GM12878 (cell line): ENCODE measurements at regions not wholly inside any gene's neighbourhood (a gene's known extent, or its start where the extent isn't known, plus 50 kb on each side); places are given as distances from the start of the nearest gene placed in this dataset.

ENCODE experiments used
- ATAC-seq: fragments of 200-7000 bp; cut with Tn5 transposase; 3 replicates; pipeline ENCODE4 v1.9.1; 2020; ENCODE audit warnings: mild to moderate bottlenecking, moderate library complexity
- BruUV-seq: library from RNA; stranded (reverse); fragments of 400-500 nt; replicated peaks from 2 replicates; lab custom pipeline; 2021; lab: Mats Ljungman, UMichigan
- CTCF ChIA-PET: fragments of 300-600 bp; sonication (Branson Sonifier 250); formaldehyde crosslinking; extraction: SDS; loops from one replicate; lab custom pipeline; 2021; ENCODE audit warnings: inconsistent platforms; lab: Yijun Ruan, JAX
- POLR2A ChIA-PET: fragments of 350-600 bp; formaldehyde crosslinking; extraction: SDS; loops from one replicate; lab custom pipeline; 2021; ENCODE audit warnings: inconsistent platforms; lab: Charles Lee
- RAD21 ChIA-PET: fragments of 300-600 bp; sonication (Branson Sonifier 250); formaldehyde crosslinking; loops from one replicate; lab custom pipeline; 2023; ENCODE audit warnings: antibody characterized with exemption; ENCODE audit not compliant: unreplicated experiment; lab: Charles Lee
- SMC1A ChIA-PET: fragments of 300-600 bp; sonication (Branson Sonifier 250); formaldehyde crosslinking; loops from one replicate; lab custom pipeline; 2023; ENCODE audit not compliant: unreplicated experiment, uncharacterized antibody; lab: Charles Lee
- DNase-seq: peaks from one replicate; pipeline ENCODE4 v3.0.0-alpha.2; 2011; ENCODE audit warnings: low read depth, low spot score
- FAIRE-seq: peaks from 3 replicates; lab custom pipeline; 2011; peaks lifted over from hg19 to GRCh38; lab: Jason Lieb, UNC
- H2AFZ ChIP-seq: 2 replicates; pipeline ENCODE4 v1.6.0; 2011; ENCODE audit warnings: low read depth, low read length, control low read depth; ENCODE audit not compliant: control insufficient read depth
- H3K27ac ChIP-seq: 2 replicates; pipeline ENCODE4 v1.5.1; 2011; ENCODE audit warnings: control low read depth; ENCODE audit not compliant: control insufficient read depth, insufficient read depth
- H3K27me3 ChIP-seq, 2 experiments: replicated peaks in 1 of 2; 2 replicates each; pipeline versions ENCODE4 v1.6.0 to v1.6.1; 2011; ENCODE audit warnings: low read length in 1 of 2; ENCODE audit not compliant: control insufficient read depth in 2 of 2, insufficient read depth in 2 of 2
- H3K36me3 ChIP-seq, 2 experiments: 2 replicates each; pipeline ENCODE4 v1.5.1; 2011; ENCODE audit warnings: low read length in 1 of 2; ENCODE audit not compliant: control insufficient read depth in 2 of 2, insufficient read depth in 2 of 2
- H3K4me1 ChIP-seq: 2 replicates; pipeline ENCODE4 v1.6.1; 2011; ENCODE audit warnings: mild to moderate bottlenecking, low read length, moderate library complexity, mixed read lengths; ENCODE audit not compliant: control insufficient read depth, insufficient read depth
- H3K4me2 ChIP-seq: 2 replicates; pipeline ENCODE4 v1.6.0; 2011; ENCODE audit warnings: control low read depth; ENCODE audit not compliant: control insufficient read depth, insufficient read depth
- H3K4me3 ChIP-seq: fragments of 200-600 bp; sonication (generic); 2 replicates; pipeline ENCODE4 v1.5.1; 2016
- H3K79me2 ChIP-seq: 2 replicates; pipeline ENCODE4 v1.6.0; 2011; ENCODE audit warnings: low read length; ENCODE audit not compliant: control insufficient read depth, insufficient read depth
- H3K9ac ChIP-seq: 2 replicates; pipeline ENCODE4 v1.8.0; 2011; ENCODE audit warnings: low read length, control low read depth, mixed read lengths; ENCODE audit not compliant: control insufficient read depth, insufficient read depth
- H3K9me3 ChIP-seq: replicated peaks from 3 replicates; pipeline ENCODE4 v1.5.1; 2011; ENCODE audit warnings: mild to moderate bottlenecking, low read length; ENCODE audit not compliant: control insufficient read depth, insufficient read depth
- H4K20me1 ChIP-seq: 2 replicates; pipeline ENCODE4 v1.6.0; 2011; ENCODE audit not compliant: control insufficient read depth, insufficient read depth
- EGR1 ChIP-seq, 2 experiments: IDR thresholded peaks; 1 replicate in 1 of 2; 2 replicates in 1 of 2; pipeline ENCODE4 v1.6.1; 2011 to 2012; ENCODE audit warnings: low read depth in 2 of 2, low read length in 2 of 2, borderline replicate concordance in 1 of 2, mild to moderate bottlenecking in 1 of 2, moderate library complexity in 1 of 2
- RB1 ChIP-seq: fragments of 450-650 bp; formaldehyde crosslinking; IDR thresholded peaks from 2 replicates; pipeline ENCODE4 v1.6.1; 2017; ENCODE audit warnings: mild to moderate bottlenecking, borderline replicate concordance
- RCOR1 ChIP-seq: conservative IDR thresholded peaks from 2 replicates; pipeline ENCODE4 v1.6.1; 2012; ENCODE audit warnings: low read depth, low read length, improper control_type of control experiment
- SPI1 ChIP-seq: IDR thresholded peaks from 2 replicates; pipeline ENCODE4 v1.6.1; 2011; ENCODE audit warnings: low read depth, mild to moderate bottlenecking, low read length, moderate library complexity, borderline replicate concordance; ENCODE audit not compliant: insufficient read depth
- ZNF622 ChIP-seq: fragments of 450-650 bp; IDR thresholded peaks from 2 replicates; pipeline ENCODE4 v1.6.1; 2017; ENCODE audit warnings: mild to moderate bottlenecking, inconsistent platforms
- WGBS: methylation state at CpG from one replicate; pipeline ENCODE4 v1.1.6; 2016; ENCODE audit warnings: low lambda C conversion rate; ENCODE audit not compliant: insufficient replicate concordance, insufficient coverage; ENCODE audit errors: missing lambda C conversion rate; 5-methylcytosine and 5-hydroxymethylcytosine counted together
- in situ Hi-C: fragments of 300-500 bp; cut with MboI; formaldehyde crosslinking; loops from 9 replicates; pipeline ENCODE4 v1.14.3; 2018; ENCODE audit warnings: mixed read lengths
- intact Hi-C: fragments of 100-400 bp; cut with micrococcal nuclease; formaldehyde crosslinking; loops from one replicate; pipeline ENCODE4 v1.14.2; 2022; ENCODE audit not compliant: unreplicated experiment
- TF ChIP-seq, protein P1 (sequence below): fragments of 450-650 bp; IDR thresholded peaks from 2 replicates; pipeline ENCODE4 v1.6.1; 2017; ENCODE audit warnings: mild to moderate bottlenecking, low read depth, inconsistent platforms; ENCODE audit not compliant: poor library complexity, severe bottlenecking
- TF ChIP-seq, protein P2 (sequence below): fragments of 450-650 bp; formaldehyde crosslinking; IDR thresholded peaks from 2 replicates; pipeline ENCODE4 v1.5.0; 2022; ENCODE audit warnings: mild to moderate bottlenecking, missing genetic modification characterization
- TF ChIP-seq, protein P3 (sequence below): fragments of 450-650 bp; IDR thresholded peaks from 2 replicates; pipeline ENCODE4 v1.6.1; 2018; ENCODE audit warnings: borderline replicate concordance, mild to moderate bottlenecking; ENCODE audit not compliant: partially characterized antibody

DNA sequence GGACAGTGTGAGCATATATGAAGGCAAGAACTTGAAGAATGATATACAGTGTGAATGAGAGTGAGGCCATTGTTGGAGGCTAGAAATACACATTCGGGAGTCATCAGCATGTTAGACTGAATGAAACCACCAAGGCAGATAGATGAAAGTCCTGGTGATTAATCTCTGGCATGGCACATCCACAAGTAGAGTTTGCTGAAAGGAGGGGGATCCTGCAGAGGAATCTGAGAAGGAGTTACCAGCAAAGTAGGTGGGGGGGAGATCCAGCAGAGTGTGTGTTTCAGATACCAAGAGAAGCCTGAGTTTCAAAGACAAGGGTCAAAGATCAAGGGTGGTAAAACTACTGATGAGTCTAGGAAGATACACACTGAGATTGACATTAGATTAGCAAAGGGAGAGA lies 426.7 kb upstream of the DCN start:
- H4K20me1 ChIP-seq: no peaks in the 10 kb centered on the region
- TF ChIP-seq ZNF622 (no peak), EGR1 (IDR thresholded peaks at IDR 0.05; ENCODE audit: borderline replicate concordance in 1 of 2, low read depth in 2 of 2, low read length in 2 of 2) (no peak), SPI1 (no peak), RCOR1 (no peak), RB1 (no peak)
- TF ChIP-seq, protein P1, sequence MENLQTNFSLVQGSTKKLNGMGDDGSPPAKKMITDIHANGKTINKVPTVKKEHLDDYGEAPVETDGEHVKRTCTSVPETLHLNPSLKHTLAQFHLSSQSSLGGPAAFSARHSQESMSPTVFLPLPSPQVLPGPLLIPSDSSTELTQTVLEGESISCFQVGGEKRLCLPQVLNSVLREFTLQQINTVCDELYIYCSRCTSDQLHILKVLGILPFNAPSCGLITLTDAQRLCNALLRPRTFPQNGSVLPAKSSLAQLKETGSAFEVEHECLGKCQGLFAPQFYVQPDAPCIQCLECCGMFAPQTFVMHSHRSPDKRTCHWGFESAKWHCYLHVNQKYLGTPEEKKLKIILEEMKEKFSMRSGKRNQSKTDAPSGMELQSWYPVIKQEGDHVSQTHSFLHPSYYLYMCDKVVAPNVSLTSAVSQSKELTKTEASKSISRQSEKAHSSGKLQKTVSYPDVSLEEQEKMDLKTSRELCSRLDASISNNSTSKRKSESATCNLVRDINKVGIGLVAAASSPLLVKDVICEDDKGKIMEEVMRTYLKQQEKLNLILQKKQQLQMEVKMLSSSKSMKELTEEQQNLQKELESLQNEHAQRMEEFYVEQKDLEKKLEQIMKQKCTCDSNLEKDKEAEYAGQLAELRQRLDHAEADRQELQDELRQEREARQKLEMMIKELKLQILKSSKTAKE: no peak
- TF ChIP-seq, protein P2, sequence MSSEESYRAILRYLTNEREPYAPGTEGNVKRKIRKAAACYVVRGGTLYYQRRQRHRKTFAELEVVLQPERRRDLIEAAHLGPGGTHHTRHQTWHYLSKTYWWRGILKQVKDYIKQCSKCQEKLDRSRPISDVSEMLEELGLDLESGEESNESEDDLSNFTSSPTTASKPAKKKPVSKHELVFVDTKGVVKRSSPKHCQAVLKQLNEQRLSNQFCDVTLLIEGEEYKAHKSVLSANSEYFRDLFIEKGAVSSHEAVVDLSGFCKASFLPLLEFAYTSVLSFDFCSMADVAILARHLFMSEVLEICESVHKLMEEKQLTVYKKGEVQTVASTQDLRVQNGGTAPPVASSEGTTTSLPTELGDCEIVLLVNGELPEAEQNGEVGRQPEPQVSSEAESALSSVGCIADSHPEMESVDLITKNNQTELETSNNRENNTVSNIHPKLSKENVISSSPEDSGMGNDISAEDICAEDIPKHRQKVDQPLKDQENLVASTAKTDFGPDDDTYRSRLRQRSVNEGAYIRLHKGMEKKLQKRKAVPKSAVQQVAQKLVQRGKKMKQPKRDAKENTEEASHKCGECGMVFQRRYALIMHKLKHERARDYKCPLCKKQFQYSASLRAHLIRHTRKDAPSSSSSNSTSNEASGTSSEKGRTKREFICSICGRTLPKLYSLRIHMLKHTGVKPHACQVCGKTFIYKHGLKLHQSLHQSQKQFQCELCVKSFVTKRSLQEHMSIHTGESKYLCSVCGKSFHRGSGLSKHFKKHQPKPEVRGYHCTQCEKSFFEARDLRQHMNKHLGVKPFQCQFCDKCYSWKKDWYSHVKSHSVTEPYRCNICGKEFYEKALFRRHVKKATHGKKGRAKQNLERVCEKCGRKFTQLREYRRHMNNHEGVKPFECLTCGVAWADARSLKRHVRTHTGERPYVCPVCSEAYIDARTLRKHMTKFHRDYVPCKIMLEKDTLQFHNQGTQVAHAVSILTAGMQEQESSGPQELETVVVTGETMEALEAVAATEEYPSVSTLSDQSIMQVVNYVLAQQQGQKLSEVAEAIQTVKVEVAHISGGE (CRISPR knock-in tag): no peak
- TF ChIP-seq, protein P3, sequence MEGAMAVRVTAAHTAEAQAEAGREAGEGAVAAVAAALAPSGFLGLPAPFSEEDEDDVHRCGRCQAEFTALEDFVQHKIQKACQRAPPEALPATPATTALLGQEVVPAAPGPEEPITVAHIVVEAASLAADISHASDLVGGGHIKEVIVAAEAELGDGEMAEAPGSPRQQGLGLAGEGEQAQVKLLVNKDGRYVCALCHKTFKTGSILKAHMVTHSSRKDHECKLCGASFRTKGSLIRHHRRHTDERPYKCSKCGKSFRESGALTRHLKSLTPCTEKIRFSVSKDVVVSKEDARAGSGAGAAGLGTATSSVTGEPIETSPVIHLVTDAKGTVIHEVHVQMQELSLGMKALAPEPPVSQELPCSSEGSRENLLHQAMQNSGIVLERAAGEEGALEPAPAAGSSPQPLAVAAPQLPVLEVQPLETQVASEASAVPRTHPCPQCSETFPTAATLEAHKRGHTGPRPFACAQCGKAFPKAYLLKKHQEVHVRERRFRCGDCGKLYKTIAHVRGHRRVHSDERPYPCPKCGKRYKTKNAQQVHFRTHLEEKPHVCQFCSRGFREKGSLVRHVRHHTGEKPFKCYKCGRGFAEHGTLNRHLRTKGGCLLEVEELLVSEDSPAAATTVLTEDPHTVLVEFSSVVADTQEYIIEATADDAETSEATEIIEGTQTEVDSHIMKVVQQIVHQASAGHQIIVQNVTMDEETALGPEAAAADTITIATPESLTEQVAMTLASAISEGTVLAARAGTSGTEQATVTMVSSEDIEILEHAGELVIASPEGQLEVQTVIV: no peak
- POLR2A ChIA-PET: no interaction called here
- H3K27me3 ChIP-seq: no peaks in the 10 kb centered on the region
- H3K4me3 ChIP-seq: no peak overlapping the region
- no peaks in the 10 kb centered on the region for H3K79me2 ChIP-seq
- ATAC-seq (peak; percentile 31), DNase-seq (no peak), FAIRE-seq (no peak)
- H3K4me1 ChIP-seq: no peaks in the 10 kb centered on the region
- RAD21 ChIA-PET: interaction anchor here (1.0 kb wide), 1 partner anchor 203 kb away, joined by 3 read pairs; no protein-coding TSS in a partner anchor
- no peaks in the 10 kb centered on the region for H3K36me3 ChIP-seq
- in situ Hi-C loops (no loop called here), intact Hi-C loops (no loop called here)
- no peaks in the 10 kb centered on the region for H3K9me3 ChIP-seq
- SMC1A ChIA-PET: no interaction called here
- H3K4me2 ChIP-seq: no peak overlapping the region
- CTCF ChIA-PET: interaction anchor here (0.6 to 1.5 kb wide), 2 partner anchors 30 to 49 kb away, joined by 3 read pairs; no protein-coding TSS in a partner anchor
- WGBS: 46% methylated on average over 1 of the region's 1 CpG
- no peak overlapping the region for H3K9ac ChIP-seq
- H2AFZ ChIP-seq: no peak overlapping the region
- no peak overlapping the region for H3K27ac ChIP-seq
- BruUV-seq: no TSS peak
